WERI-Rb-1 (cell line): ENCODE measurements at regions not wholly inside any gene's neighbourhood (a gene's known extent, or its start where the extent isn't known, plus 50 kb on each side); places are given as distances from the start of the nearest gene placed in this dataset.

Source experiments
- DNase-seq: peaks from one replicate; pipeline ENCODE4 v3.0.0-alpha.2; 2020
- H3K27ac ChIP-seq: fragments of 250-450 bp; sonication (Bioruptor Pico); 2 replicates; pipeline ENCODE4 v1.5.1; 2020; ENCODE audit warnings: mild to moderate bottlenecking, moderate library complexity
- H3K27me3 ChIP-seq: fragments of 250-450 bp; sonication (Bioruptor Pico); 2 replicates; pipeline ENCODE4 v1.5.1; 2021; ENCODE audit warnings: mild to moderate bottlenecking, low read depth, moderate library complexity; ENCODE audit not compliant: insufficient read depth, severe bottlenecking
- H3K36me3 ChIP-seq: fragments of 250-450 bp; sonication (Bioruptor Pico); 2 replicates; pipeline ENCODE4 v1.5.1; 2020; ENCODE audit warnings: mild to moderate bottlenecking, moderate library complexity
- H3K4me3 ChIP-seq: 2 replicates; pipeline ENCODE4 v1.5.1; 2011; ENCODE audit warnings: low read depth, mild to moderate bottlenecking, control low read depth, low read length
- H3K9me3 ChIP-seq: fragments of 250-450 bp; sonication (Bioruptor Pico); 2 replicates; pipeline ENCODE4 v1.5.1; 2021; ENCODE audit warnings: mild to moderate bottlenecking, moderate library complexity; ENCODE audit not compliant: severe bottlenecking
- CTCF ChIP-seq: IDR thresholded peaks from 2 replicates; pipeline ENCODE4 v1.5.1; 2011; ENCODE audit warnings: low read depth, mild to moderate bottlenecking, control low read depth, inconsistent platforms, low read length

- TF ChIP-seq CTCF = no peak
- no peaks in the 10 kb centered on the region for H3K36me3 ChIP-seq
These were observed 538.7 kb upstream of the SGCG start for GRCh38 chr13:22642088-22642487.

GRCh38 chr13:22644941-22645340, 535.8 kb upstream of the SGCG start:
- Histone ChIP-seq H3K27ac (no peak overlapping the region), H3K4me3 (no peak overlapping the region), H3K9me3 (no peaks in the 10 kb centered on the region), H3K36me3 (no peaks in the 10 kb centered on the region), H3K27me3 (peaks cover 87% of the 10 kb centered on the region)
- DNase-seq = no peak
- TF ChIP-seq CTCF = no peak

More at GRCh38 chr13:22642088-22642487, 538.7 kb upstream of the SGCG start:
- Histone ChIP-seq H3K27me3 (peaks cover 92% of the 10 kb centered on the region), H3K9me3 (no peaks in the 10 kb centered on the region), H3K27ac (no peak overlapping the region), H3K4me3 (no peak overlapping the region)
- DNase-seq = no peak

- no peaks in the 10 kb centered on the region for H3K36me3 ChIP-seq
- no peak for TF ChIP-seq CTCF
- DNase-seq = no peak
- H3K4me3 ChIP-seq = no peak overlapping the region
- no peaks in the 10 kb centered on the region for H3K9me3 ChIP-seq
- no peak overlapping the region for H3K27ac ChIP-seq
- H3K27me3 ChIP-seq = peaks cover 89% of the 10 kb centered on the region
These were observed 533.5 kb upstream of the SGCG start for GRCh38 chr13:22647156-22647850.

- Histone ChIP-seq H3K27me3 (peaks cover 89% of the 10 kb centered on the region), H3K36me3 (no peaks in the 10 kb centered on the region), H3K4me3 (no peak overlapping the region), H3K27ac (no peak overlapping the region), H3K9me3 (no peaks in the 10 kb centered on the region)
- DNase-seq = no peak
- no peak for TF ChIP-seq CTCF
These were observed 532.4 kb upstream of the SGCG start for GRCh38 chr13:22648320-22648801.

GRCh38 chr13:22652796-22653195, 528.0 kb upstream of the SGCG start:
- H3K36me3 ChIP-seq = no peaks in the 10 kb centered on the region
- no peaks in the 10 kb centered on the region for H3K9me3 ChIP-seq
- no peak overlapping the region for H3K27ac ChIP-seq
- H3K4me3 ChIP-seq = no peak overlapping the region
- H3K27me3 ChIP-seq = peaks cover 91% of the 10 kb centered on the region
- DNase-seq = no peak
- no peak for TF ChIP-seq CTCF

GRCh38 chr13:22653866-22654265, 526.9 kb upstream of the SGCG start:
- Histone ChIP-seq H3K27me3 (peaks cover 90% of the 10 kb centered on the region), H3K27ac (no peak overlapping the region), H3K36me3 (no peaks in the 10 kb centered on the region), H3K9me3 (no peaks in the 10 kb centered on the region), H3K4me3 (no peak overlapping the region)
- DNase-seq = no peak
- no peak for TF ChIP-seq CTCF
